Stimulated activated CD4-positive, alpha-beta T cell treated with anti-CD3 and anti-CD28 coated beads, Interleukin-2, amount 100 ng/mL, for 4 hours (primary cell): ENCODE measurements at regions not wholly inside any gene's neighbourhood (a gene's known extent, or its start where the extent isn't known, plus 50 kb on each side); places are given as distances from the start of the nearest gene placed in this dataset.

Experiments used
- DNase-seq: peaks from one replicate; pipeline ENCODE4 v3.0.0-alpha.2; 2020; ENCODE audit warnings: low read depth

DNA sequence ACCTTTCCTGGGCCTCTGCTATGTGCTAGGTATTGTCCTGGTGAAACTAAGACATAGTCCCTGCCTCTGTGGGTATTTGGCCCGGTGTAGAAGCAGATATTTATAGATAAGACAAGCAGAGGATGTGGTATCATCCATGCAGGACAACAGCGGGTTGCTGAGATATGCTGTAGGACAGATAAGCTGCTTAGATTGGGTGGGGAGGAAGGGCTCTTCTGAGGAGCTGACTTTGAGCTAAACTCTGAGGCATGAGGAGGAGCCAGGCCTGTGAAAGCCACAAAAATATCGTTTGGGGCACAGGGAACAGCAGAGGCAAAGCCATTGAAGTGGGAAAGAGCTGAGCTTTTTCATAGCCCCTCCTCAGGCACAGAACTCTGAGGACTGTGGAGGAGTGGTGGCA lies 492.5 kb upstream of the CFAP20DC start:
- no peak for DNase-seq

DNA sequence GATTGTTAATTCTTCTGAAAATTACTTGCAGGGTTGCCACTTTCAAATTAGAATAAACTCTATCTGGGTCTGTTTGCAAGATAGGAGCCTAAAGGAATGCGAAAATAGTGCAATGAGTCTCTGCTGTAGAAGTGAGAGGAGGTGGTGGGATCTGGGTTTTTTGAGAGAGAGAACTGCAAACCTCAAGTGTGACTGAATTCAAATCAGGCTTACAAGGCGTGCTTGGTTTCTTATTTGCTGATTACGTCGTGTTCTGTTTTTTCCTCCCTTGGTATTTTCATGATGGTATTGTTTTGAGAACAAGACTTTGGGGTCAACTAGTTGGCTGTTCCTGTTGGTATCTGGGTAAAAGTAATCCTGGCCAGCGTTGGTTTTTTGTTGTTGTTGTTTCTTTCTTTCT lies 490.9 kb upstream of the CFAP20DC start:
- no peak for DNase-seq

DNA sequence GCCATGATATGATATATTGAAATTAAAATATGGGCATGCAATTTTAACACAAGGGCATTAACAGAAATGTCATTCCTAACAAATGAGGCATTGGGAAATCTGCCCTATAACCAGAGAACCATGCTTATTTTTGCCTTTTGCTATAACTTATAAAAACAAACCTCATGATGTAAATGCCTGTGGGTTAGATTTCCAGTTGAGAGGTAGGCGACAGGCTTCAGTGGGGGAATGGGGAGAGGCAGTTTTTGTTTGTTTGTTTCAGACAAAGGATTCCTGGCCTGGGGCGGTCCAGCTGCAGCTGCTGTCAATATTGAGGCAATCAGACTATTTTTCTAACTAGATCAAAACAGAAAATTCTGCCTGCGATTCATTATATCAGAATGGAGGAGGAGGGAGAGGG lies 490.4 kb upstream of the CFAP20DC start:
- no peak for DNase-seq

DNA sequence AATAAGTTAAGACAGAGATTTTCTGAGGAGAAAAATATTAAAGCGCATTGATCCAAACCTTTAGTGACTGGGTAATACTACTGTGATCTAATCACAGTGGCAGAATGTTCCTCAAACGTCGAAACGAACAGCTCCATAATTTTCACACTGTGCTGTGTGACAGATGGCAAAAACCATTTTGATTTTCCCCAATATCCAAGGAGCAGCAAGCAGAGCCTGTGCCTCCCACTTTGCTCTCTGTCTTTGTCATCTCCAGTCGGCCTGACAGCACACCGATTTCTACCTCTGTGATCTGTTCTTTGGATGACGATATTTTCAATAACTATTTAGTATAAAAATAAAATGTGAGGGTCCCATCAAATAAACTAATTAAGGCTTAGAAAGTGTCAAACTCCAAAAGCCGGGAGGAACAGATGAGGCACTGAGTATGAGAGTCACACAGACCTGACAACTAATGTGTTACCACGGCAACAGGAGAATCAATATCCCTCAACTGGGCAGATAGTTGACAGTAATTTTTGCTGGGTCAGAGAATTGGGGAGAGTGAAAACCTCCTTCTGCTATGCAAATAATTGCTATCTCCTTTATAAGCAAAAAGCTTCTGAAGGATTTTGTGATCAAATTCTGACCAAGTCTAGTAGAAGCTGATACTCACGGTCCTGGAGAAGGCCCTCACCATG lies 489.1 kb upstream of the CFAP20DC start:
- DNase-seq: no peak

DNA sequence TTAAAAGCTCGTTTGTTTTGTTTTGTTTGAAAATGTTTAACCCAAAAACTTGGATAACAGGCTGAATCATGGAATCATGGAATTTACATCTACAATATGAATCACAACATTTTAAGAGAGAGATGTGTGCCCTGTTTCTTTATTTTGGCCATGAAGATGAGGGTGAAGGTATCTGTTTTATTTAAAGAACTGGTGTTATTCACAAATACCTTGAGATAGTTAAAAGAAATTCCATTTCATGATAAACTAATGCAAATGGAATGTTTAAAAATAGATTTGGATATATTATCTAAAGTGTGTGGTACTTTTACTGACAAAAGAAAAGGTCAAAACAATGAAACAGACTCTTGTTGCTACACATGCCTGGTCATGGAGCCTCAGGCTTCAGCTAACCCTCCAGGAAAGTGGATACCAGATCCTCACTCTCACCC lies 486.0 kb upstream of the CFAP20DC start:
- no peak for DNase-seq

DNA sequence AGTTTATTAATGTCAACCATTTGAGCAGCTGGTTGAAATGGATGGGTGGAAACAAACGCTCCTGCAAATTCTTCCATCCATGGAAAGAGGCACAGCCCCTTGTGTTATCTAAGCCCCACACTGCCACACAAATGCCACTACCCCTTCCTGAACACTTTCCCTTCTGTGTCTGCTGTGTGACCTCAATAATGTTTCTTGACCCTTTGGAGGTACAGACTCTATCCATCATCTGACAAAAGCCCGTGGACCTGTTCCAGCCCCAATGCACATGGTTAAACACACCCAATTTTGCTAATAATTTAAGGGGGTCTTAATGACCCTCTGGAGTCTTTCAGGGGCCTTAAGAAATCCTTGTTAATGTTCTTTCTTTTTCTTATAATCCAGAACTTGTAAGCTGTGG lies 482.2 kb upstream of the CFAP20DC start:
- no peak for DNase-seq

DNA sequence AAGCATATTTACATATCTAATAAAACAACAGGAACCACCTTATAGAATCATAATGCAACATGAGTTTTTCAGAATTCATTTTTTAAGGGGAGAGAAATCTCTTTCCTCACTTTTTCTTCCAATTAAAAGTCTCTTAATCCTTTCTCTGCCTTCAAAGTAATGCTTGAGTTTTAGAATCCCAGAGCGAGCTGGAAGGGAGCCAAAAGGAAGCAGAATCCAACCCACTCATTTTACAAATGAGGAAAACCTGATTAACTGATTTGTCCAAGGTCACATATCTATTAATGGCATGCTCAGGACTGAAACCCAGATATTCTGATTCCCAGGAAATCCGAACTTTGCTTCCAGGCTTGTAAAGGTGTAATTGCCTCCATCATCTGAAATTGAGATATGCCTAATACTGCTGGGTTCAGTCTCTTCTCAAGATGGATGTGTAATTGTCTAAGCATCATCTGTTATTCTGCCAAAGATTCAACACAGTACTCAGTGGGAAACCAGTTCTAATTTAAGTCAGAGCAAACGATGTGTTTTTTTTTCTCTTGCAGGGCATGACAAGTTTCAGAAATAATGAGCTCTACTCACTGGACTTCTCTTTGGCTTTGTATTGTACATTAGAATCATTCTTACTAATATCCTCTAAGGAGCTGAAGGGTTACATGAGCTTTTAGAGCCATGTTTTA lies 481.4 kb upstream of the CFAP20DC start:
- DNase-seq: no peak

DNA sequence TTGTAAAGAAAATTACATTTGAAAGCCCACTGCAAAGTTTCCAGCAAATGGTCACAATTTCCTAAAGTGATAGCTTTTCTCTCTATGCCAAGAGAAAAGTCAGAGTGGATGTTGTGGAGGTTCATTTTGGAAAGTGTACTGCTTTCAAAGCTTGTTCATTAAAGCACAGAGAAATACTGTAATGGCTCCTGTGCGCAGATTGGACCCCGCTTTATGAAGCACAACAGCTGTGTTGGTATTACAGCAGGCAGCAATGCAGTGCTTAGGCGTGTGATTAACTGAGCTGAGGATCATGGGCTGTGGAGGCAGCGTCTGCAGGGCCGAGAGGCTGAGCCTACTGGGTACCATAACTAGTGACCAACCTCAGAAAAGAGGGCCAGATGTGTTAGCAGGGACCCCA lies 478.4 kb upstream of the CFAP20DC start:
- no peak for DNase-seq

DNA sequence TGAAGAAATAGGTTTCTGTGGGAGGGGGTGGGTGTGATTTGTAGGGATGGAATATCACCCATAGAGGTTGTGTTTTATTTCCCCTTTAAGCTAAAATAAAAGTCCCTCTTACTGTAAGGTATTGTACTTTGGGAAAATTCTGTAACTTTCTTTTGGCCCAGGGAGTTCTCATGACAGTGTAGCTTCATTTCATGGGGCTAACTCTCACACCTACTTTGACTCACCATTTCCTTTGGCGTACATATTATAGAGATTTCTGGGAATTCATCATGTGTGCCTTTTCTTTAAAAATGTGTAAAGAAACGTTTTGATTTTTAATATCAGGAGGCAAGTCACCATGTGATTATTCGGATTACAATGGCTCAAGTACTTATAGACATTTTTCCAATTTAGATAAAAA lies 477.7 kb upstream of the CFAP20DC start:
- no peak for DNase-seq

DNA sequence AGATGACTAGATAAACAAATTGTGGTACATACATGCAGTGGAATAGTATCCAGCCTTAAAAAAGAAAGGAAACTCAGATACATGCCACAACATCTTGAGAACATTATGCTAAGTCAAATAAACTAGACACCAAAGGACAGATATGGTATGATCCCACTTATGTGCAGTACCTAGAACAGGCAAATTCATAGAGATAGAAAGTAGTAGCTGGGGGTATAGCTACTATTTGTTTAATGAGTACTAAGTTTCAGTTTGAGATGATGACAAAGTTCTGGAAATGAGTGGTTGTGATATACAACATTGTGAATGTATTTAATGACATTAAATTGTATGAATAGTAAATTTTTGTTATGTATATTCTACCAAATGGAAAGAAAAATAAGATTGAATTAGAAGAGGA lies 477.2 kb upstream of the CFAP20DC start:
- DNase-seq: no peak

DNA sequence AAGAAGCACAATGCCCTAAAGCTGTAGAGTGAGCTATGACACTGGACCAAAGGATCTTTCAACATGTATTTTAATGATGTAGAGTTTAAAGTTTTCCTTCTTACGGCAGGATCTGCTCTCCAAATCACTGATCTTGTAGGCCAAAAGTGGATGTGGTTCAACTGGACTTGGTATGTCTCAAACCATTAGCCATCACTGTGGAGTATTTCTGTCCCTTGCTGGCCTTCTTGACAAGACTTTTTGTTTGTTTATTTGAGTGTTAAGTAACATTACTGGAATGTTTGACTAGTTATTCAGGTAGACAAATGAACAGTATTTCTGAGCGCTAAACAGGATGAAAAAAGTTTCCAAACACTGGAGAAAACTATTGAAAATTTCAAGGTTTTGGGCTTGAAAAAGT lies 472.7 kb upstream of the CFAP20DC start:
- no peak for DNase-seq

DNA sequence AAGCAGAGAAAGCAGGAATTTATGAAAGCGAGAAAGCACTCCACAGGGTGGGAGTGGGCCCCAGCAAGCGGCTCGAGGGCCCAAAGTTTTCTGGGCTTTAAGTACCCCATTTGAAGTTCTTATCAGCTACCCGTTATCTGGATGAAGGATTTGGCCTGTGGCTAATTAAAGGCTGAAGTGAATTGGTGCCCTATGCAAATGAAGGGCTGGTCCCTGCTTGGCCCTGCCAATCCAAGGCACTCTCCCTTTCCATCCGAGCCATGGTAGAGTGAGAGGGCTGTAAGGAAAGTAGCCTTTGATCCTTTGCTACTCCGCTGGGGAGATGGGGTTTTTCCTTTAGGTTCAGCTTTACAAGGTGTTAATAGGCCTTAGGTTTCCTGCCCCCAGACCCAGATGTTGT lies 469.3 kb upstream of the CFAP20DC start:
- no peak for DNase-seq

DNA sequence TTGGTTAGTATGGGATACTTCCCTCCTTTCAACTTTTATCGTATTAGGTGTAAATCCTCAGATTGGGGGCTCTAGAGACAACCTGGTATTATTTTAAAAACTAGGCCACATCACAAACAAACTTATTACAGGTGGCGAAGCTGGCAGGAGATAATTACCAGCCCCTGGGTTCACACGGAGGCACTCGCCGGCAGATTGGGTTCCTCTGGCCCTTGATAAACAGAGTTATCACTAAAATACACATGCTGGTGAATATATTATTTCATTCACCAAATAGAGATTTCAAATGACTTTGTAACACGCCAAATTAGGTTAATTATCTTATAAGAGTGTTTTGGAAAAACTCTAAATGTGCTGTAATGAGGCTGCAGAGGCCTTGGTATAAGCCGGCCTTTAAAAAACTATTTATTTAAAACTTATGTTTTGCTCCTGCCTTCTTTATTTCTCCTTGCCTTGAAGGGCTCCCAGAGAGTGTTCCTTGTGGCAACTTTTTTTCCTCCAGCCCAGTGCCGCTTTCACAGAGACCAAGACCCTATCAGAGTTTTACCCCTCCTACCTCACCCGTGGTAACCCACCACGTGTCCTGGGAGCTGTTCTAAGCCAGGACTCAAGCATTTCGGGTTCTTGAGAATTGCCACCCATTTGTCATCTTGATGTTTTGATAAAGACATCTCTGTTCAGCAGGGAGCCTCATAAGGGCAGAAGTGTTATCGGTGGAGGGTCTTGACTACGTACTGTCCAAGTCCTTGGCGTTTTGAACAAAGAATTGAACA lies 468.6 kb upstream of the CFAP20DC start:
- no peak for DNase-seq

DNA sequence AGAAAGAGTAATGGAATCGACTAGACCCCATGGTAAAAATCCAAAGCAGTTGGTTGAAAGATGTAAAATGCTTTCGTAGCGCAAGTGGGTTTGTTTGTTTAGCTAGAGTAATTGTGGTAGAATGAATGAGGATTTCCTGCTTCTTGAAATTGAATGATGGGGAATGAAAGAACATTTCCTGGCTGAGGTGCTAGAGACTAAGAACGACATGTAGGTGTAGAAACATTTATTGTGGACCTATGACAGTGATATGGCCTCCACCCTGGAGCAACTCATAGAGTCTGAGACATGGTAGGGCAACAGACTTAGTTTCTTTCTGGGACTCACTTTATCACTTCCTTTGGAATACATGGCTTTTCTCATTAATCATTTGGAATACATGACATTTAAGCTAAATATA lies 467.6 kb upstream of the CFAP20DC start:
- no peak for DNase-seq

DNA sequence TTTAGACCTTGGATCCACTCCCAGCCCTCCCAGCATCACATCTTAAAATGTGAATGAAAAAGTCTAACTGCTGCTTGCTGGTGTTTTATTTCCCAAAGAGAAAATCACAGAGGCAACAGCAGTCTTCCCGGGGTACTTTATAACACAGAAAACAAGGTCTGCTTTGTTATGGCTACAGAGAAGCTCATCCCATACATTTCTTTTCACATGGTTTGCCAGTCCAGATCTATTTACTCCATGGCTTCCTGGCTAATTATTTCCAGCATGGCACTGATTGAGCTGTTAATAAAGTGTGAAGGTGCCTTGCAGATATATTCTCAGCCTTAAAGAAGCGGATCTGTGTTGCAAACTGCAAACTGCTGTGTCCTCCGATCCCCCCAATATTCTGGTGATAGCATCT lies 466.1 kb upstream of the CFAP20DC start:
- no peak for DNase-seq

DNA sequence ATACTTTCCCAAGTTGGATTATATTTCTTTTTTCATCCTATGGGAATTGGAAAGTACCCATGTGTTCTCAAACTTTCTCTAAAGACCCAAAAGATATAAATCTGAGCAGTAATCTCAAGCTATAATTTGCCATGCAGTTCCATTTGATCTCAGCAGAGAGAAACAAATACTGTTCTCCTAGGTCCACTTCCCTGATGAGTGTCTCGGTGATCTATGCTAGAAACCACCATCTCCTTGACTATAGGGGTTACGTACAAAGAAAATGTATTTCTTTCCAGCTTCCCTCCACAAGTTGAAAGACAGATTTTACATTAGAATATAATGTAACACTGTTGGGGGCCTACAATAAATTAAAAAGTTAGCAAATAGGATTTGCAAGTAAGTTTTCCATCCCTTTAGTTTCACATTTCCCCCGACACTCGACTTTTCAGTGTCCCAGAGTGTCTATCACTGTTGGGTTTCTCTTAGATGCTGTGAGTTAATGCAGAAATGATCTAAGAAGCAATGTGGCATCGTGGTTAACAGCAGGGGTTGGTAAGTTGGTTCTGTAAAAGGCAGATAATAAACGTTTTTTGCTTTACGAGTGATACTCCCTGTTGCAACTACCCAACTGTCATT lies 465.1 kb upstream of the CFAP20DC start:
- no peak for DNase-seq

DNA sequence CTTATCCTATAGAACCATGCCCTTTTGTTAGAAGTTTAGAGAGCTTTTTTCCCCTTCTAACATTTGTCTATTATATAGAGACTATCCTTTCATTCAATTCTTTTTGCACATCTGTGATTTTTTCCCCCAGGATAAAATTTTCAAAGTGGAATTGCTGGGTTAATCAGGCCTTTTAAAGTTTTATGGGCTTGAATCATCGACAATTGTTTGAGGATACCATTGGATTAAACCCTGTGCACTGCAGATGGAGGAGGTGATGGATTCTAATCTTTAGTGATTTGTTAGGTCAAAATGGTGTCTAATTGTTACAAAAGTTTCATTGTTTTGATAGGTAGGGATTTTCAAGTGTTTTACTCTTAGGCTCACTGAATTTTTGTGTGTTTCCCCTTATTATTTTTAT lies 463.7 kb upstream of the CFAP20DC start:
- no peak for DNase-seq

DNA sequence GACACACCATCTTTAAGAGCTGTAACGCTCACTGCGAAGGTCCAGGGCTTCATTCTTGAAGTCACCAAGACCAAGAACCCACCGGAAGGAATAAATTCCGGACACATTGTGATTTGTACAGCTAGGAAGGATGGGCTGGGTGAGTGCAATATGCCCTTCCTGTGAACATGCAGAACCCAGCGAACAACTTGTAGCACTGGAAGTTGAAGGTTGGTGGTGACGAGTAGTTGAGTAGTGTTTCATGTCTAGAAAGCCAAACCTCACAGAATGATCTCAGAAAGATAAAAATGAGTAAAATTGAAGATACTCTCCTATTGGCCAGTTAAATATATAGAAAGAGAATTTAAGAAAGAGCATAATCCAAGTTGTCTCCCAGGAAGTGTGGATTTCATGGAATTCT lies 462.2 kb upstream of the CFAP20DC start:
- no peak for DNase-seq

DNA sequence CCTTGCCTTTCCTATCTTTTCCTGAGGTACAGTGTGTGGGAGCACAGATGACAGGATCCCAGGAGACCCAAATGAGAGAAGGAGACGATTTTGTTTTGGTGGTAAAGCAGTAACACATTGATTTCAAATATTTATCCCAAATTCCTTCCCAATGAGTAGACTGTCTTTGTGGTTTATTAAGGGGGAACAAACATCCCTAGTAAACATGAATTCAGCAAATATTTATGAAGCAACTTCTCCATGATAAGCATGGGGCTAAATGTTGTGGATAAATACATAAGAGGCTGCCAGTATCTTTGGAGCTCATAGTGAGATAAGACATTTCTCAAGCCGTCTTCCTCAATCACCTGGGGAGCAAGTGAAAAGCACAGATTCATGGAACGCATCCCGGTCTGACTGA lies 460.8 kb upstream of the CFAP20DC start:
- DNase-seq: no peak

DNA sequence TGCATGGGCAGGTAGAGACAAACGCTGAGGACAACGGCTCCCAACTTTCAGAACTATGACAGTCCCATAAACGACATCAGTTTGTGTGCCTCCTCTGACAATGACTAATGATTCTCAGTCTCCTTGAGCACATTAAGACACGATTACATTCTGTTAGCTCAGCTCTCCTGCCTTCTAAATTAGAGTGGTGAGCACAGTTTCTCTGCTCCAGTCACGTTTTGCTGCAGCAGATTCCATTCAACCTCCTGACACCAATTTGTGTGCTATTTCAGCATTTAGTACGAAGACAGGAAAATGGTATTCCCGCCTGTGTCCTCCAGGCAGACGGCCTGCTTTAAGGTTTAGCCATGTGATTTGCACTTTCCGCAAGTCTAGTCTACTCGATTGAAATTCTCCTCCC lies 458.4 kb upstream of the CFAP20DC start:
- DNase-seq: no peak

DNA sequence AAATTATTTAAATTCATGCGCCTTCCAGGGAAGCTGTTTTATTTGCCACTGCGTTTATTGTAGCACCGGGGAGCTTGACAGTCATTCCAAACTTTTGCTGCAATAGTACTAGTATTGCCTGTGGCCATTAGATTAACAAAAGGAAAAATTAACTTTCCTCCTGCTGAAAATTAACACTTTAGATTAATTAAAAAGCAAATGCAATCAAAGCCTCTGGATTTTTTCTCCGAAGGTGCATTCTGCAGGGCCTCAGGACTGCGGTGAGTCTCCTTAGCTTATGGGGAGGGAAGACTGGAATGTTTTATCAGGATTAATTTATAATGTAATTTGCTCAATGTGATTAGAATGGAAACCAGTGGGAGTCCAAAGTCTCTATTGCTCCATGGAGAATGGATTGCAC lies 456.4 kb upstream of the CFAP20DC start:
- no peak for DNase-seq

DNA sequence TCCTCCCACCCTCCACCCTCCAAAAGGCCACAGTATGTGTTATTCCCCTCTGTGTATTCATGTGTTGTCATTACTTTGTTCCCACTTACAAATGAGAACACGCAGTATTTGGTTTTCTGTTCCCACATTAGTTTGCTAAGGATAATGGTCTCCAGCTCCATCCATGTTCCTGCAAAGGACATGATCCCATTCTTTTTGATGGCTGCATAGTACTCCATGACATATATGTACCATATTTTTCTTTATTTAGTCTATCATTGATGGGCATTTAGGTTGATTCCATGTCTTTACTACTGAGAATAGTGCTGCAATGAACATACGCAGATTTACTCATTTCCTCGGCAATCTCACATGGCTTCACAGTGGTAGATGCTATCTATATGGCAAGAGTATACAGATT lies 453.6 kb upstream of the CFAP20DC start:
- no peak for DNase-seq

DNA sequence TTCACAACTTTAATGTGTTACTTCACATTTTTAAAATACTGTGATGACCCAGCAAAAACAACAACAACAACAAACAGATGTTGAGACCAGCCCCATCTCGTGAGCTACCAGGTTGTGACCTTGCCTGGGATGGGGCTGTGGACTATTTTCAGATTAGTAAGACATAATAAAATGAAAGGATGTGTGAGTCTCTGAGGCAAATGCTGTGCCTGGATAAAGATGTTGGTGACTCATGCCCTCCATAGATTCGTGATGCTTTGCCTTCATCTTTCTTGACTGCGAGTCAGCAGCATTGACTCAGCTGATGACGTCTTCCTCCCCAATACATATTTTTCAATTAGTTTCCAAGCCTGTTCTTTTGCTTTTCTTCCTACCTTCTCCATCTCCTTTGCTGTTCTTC lies 453.0 kb upstream of the CFAP20DC start:
- DNase-seq: peak; percentile 49
